ENCODE measurements at regions not wholly inside any gene's neighbourhood (a gene's known extent, or its start where the extent isn't known, plus 50 kb on each side); places are given as distances from the start of the nearest gene placed in this dataset.
"Not testable (repeated sequence)": the region's sequence is repeated elsewhere in the genome, so short reads cannot be mapped to it uniquely, and the experiment has no call there.

- H3K9me3 Mint-ChIP-seq, result no peaks in the 10 kb centered on the region
- H3K27ac Mint-ChIP-seq, result no peak overlapping the region
- no peak for DNase-seq
- H3K36me3 Mint-ChIP-seq, result no peaks in the 10 kb centered on the region
- no peaks in the 10 kb centered on the region for H3K4me1 Mint-ChIP-seq
- no peak overlapping the region for H3K4me3 Mint-ChIP-seq
- CTCF ChIA-PET, result no interaction called here
- no peaks in the 10 kb centered on the region for H3K27me3 Mint-ChIP-seq
Measured at GRCh38 chr9:78967596-78968217, 604.1 kb upstream of the TLE4 start.

DNA sequence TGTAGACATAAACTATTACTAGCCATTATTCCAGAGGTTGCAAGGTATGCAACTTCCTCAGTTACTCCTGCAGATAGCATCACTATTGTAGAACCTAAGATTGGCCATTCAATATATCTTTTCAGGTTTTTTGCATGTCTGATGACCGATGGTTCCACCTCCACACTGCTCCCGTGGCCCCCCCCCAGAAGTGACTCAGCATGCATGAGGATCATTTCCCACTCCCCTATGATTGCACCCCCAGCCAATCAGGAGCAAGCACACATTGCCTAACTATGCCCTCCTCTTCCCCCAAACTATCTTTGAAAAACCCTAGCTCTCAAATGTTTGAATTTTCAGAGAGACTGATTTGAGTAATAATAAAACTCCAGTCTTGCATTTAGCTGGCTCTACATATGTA, 601.4 kb upstream of the TLE4 start:
- H3K9me3 Mint-ChIP-seq, result no peaks in the 10 kb centered on the region
- CTCF ChIA-PET, result no interaction called here
- no peaks in the 10 kb centered on the region for H3K4me1 Mint-ChIP-seq
- no peaks in the 10 kb centered on the region for H3K27me3 Mint-ChIP-seq
- no peak for DNase-seq
- H3K27ac Mint-ChIP-seq, result no peak overlapping the region
- no peaks in the 10 kb centered on the region for H3K36me3 Mint-ChIP-seq
- H3K4me3 Mint-ChIP-seq, result no peak overlapping the region

- Mint-ChIP-seq H3K4me1 (no peaks in the 10 kb centered on the region), H3K9me3 (no peaks in the 10 kb centered on the region), H3K27ac (no peak overlapping the region), H3K27me3 (no peaks in the 10 kb centered on the region), H3K4me3 (no peak overlapping the region), H3K36me3 (no peaks in the 10 kb centered on the region)
- DNase-seq, result no peak
- CTCF ChIA-PET, result no interaction called here
Measured at GRCh38 chr9:78971540-78971939, 600.2 kb upstream of the TLE4 start.

- CTCF ChIA-PET, result no interaction called here
- H3K4me3 Mint-ChIP-seq, result no peak overlapping the region
- no peaks in the 10 kb centered on the region for H3K27me3 Mint-ChIP-seq
- no peak for DNase-seq
- no peaks in the 10 kb centered on the region for H3K4me1 Mint-ChIP-seq
- no peaks in the 10 kb centered on the region for H3K36me3 Mint-ChIP-seq
- no peak overlapping the region for H3K27ac Mint-ChIP-seq
- peaks cover 2% of the 10 kb centered on the region for H3K9me3 Mint-ChIP-seq
Measured at GRCh38 chr9:78972303-78972999, 599.3 kb upstream of the TLE4 start.

- peaks cover 2% of the 10 kb centered on the region for H3K9me3 Mint-ChIP-seq
- CTCF ChIA-PET, result no interaction called here
- H3K36me3 Mint-ChIP-seq, result no peaks in the 10 kb centered on the region
- DNase-seq, result no peak
- H3K27ac Mint-ChIP-seq, result no peak overlapping the region
- no peaks in the 10 kb centered on the region for H3K4me1 Mint-ChIP-seq
- no peak overlapping the region for H3K4me3 Mint-ChIP-seq
- no peaks in the 10 kb centered on the region for H3K27me3 Mint-ChIP-seq
Measured at GRCh38 chr9:78973907-78974306, 597.9 kb upstream of the TLE4 start.

GRCh38 chr9:78982849-78983248, 588.9 kb upstream of the TLE4 start:
- CTCF ChIA-PET, result no interaction called here
- Mint-ChIP-seq H3K36me3 (no peaks in the 10 kb centered on the region), H3K4me1 (no peaks in the 10 kb centered on the region), H3K9me3 (no peaks in the 10 kb centered on the region), H3K27ac (no peak overlapping the region), H3K27me3 (no peaks in the 10 kb centered on the region), H3K4me3 (no peak overlapping the region)
- no peak for DNase-seq

GRCh38 chr9:78985084-78985738, 586.6 kb upstream of the TLE4 start:
- Mint-ChIP-seq H3K9me3 (no peaks in the 10 kb centered on the region), H3K4me1 (no peaks in the 10 kb centered on the region)

GRCh38 chr9:78986446-78986845, 585.3 kb upstream of the TLE4 start:
- CTCF ChIA-PET, result no interaction called here
- no peak overlapping the region for H3K4me3 Mint-ChIP-seq
- no peaks in the 10 kb centered on the region for H3K9me3 Mint-ChIP-seq
- no peak for DNase-seq
- no peaks in the 10 kb centered on the region for H3K36me3 Mint-ChIP-seq
- no peaks in the 10 kb centered on the region for H3K4me1 Mint-ChIP-seq
- H3K27me3 Mint-ChIP-seq, result no peaks in the 10 kb centered on the region
- no peak overlapping the region for H3K27ac Mint-ChIP-seq

More at GRCh38 chr9:78985084-78985738, 586.6 kb upstream of the TLE4 start:
- H3K27ac Mint-ChIP-seq, result no peak overlapping the region
- no peak overlapping the region for H3K4me3 Mint-ChIP-seq
- H3K36me3 Mint-ChIP-seq, result no peaks in the 10 kb centered on the region
- CTCF ChIA-PET, result no interaction called here
- no peaks in the 10 kb centered on the region for H3K27me3 Mint-ChIP-seq
- DNase-seq, result no peak

DNA sequence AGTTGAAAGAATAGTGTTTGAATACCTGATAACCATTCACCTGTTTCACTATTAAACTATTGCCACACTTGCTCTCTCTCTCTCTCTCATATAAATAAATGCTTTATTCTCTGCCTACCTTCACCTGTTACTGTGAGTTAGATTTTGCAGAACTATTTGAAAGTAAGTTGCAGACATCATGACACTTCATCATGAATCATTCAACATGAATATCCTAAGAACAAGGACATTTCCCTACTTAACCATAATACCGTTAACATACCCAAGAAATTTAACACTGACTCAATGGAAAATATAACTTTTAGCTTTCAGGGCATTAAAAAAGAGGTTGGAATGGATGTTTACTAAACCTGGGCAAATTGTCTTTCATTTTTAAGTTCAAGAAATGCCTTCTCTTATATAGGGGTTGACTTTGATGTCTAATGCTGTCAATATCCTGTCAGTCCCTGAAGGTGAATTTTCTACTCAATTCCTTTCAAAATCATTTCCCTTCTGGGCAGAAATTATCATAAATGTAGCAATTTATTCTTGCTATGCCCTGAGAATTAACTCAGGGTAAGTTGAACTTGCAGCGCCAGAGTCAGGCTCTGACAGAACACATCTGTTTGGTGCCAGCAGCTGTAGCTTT, 582.6 kb upstream of the TLE4 start:
- CTCF ChIA-PET, result interaction anchor here (0.9 kb wide), 1 partner anchor 74 kb away, joined by 3 read pairs; no protein-coding TSS in a partner anchor
- Mint-ChIP-seq H3K4me3 (no peak overlapping the region), H3K27ac (no peak overlapping the region), H3K4me1 (no peaks in the 10 kb centered on the region), H3K9me3 (no peaks in the 10 kb centered on the region), H3K27me3 (no peaks in the 10 kb centered on the region), H3K36me3 (no peaks in the 10 kb centered on the region)
- no peak for DNase-seq

DNA sequence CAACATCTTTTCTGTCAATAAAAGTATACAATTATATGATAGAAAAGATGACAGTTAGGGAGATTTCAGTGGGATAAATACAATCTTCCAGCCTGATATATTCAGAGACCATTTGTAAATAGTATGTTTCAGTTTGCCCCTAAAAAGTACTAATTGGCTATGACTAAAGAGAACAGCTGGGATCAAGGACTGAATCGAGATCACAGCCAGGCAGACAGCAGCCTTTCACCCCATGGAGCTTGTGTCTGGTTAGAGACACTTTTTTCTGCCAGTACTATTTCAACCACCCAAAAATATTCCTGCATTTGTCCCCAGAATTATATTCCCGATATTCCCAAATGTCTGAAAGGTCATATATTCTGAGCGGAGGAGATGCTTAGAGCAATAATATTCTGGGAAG, 577.3 kb upstream of the TLE4 start:
- Mint-ChIP-seq H3K4me1 (no peaks in the 10 kb centered on the region), H3K9me3 (no peaks in the 10 kb centered on the region), H3K27ac (no peak overlapping the region), H3K4me3 (no peak overlapping the region), H3K27me3 (no peaks in the 10 kb centered on the region), H3K36me3 (no peaks in the 10 kb centered on the region)
- CTCF ChIA-PET, result no interaction called here
- DNase-seq, result no peak

- H3K27me3 Mint-ChIP-seq, DNase-seq, H3K4me1 Mint-ChIP-seq, H3K4me3 Mint-ChIP-seq, H3K9me3 Mint-ChIP-seq, H3K36me3 Mint-ChIP-seq, CTCF ChIA-PET, H3K27ac Mint-ChIP-seq: not testable (repeated sequence)
Measured at GRCh38 chr9:78994974-78995373, 576.8 kb upstream of the TLE4 start.

GRCh38 chr9:78997296-78997695, 574.5 kb upstream of the TLE4 start:
- DNase-seq, result no peak
- Mint-ChIP-seq H3K9me3 (no peaks in the 10 kb centered on the region), H3K4me1 (no peaks in the 10 kb centered on the region), H3K36me3 (no peaks in the 10 kb centered on the region), H3K4me3 (no peak overlapping the region), H3K27me3 (no peaks in the 10 kb centered on the region), H3K27ac (no peak overlapping the region)
- CTCF ChIA-PET, result no interaction called here

DNA sequence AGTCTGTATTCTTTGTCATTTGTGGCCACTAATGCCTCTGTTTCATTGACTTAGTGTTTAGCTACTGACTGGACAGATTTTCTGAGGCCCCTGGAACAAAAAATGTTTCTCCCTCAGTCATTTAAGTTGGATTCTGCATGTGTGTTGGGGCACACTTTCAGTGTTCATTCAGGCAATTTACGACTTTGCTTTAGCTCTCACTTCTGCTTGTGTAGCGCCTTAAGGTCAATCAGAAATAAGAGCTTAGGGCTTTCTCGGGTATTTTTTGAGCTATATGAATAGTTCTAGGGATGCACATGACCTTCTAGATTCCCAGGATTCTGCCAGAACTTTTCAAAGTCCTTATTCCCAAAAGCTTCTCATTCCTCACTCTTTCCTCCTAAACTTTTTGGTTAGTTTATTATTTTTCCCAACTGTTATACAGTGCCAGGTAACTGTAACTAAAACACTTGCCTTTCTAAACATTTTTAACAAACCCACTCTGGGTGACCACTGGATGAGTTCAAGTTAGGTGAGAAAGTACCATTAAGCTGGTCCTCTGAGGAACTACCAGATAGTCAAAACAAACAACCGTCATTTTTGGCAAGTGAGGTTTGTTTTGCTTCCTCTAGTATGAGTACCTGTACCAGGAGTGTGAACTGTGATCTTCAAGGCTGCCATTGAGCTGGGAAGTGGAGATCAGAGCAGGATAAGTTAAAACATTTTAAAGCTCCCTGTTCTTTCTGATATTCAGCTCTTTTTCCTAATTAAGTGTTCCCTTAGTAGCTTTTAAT, 571.3 kb upstream of the TLE4 start:
- DNase-seq, result no peak
- CTCF ChIA-PET, result no interaction called here
- Mint-ChIP-seq H3K36me3 (no peaks in the 10 kb centered on the region), H3K27ac (no peak overlapping the region), H3K4me1 (no peaks in the 10 kb centered on the region), H3K27me3 (no peaks in the 10 kb centered on the region), H3K9me3 (no peaks in the 10 kb centered on the region), H3K4me3 (no peak overlapping the region)

DNA sequence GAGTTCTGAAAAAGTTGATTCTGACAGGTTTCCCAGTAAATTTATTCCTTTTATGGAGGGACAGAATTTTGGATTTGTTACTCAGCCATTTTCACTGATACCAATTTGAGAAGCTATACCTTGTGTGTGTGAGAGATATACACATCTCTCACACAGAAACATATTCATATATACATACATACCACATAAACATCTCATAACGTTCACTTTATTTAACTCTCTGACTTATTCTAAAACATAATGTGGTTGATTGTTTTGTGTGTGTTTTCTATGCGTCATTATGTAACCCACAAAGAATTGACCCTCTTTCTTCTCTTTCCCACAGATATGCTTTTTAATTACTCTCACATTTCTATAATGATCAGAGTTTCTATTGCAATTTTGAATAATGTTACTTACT, 570.8 kb upstream of the TLE4 start:
- H3K4me1 Mint-ChIP-seq, result no peaks in the 10 kb centered on the region
- H3K27me3 Mint-ChIP-seq, result no peaks in the 10 kb centered on the region
- no peak for DNase-seq
- H3K27ac Mint-ChIP-seq, result no peak overlapping the region
- H3K4me3 Mint-ChIP-seq, result no peak overlapping the region
- H3K9me3 Mint-ChIP-seq, result no peaks in the 10 kb centered on the region
- no peaks in the 10 kb centered on the region for H3K36me3 Mint-ChIP-seq
- CTCF ChIA-PET, result no interaction called here

Data from activated naive CD4-positive, alpha-beta T cell treated with anti-CD3 and anti-CD28 coated beads, Interleukin-2, amount 10 ng/mL, durations not matched to agents 7 days and 5 days (primary cell).